Stimulated activated naive CD8-positive, alpha-beta T cell treated with anti-CD3 and anti-CD28 coated beads, Interleukin-15, Interleukin-2, amounts not matched to agents 100 ng/mL and 50 ng/mL, for 24 hours (primary cell): ENCODE measurements at regions not wholly inside any gene's neighbourhood (a gene's known extent, or its start where the extent isn't known, plus 50 kb on each side); places are given as distances from the start of the nearest gene placed in this dataset.
A peak's percentile ranks its signal among the peaks of the same experiment; 100 is the strongest.

Source experiments
- H3K27ac Mint-ChIP-seq: one replicate; pipeline ENCODE4 v1.8.0; 2021; ENCODE audit warnings: mild to moderate bottlenecking, mixed read lengths
- H3K27me3 Mint-ChIP-seq: one replicate; pipeline ENCODE4 v1.8.0; 2021; ENCODE audit warnings: mixed read lengths
- H3K36me3 Mint-ChIP-seq: one replicate; pipeline ENCODE4 v1.8.0; 2021; ENCODE audit warnings: low read depth, mixed read lengths
- H3K4me1 Mint-ChIP-seq: one replicate; pipeline ENCODE4 v1.8.0; 2021; ENCODE audit warnings: low read depth, mixed read lengths
- H3K4me3 Mint-ChIP-seq: one replicate; pipeline ENCODE4 v1.8.0; 2021; ENCODE audit warnings: mild to moderate bottlenecking, mixed read lengths
- H3K9me3 Mint-ChIP-seq: one replicate; pipeline ENCODE4 v1.8.0; 2021; ENCODE audit warnings: mixed read lengths

DNA sequence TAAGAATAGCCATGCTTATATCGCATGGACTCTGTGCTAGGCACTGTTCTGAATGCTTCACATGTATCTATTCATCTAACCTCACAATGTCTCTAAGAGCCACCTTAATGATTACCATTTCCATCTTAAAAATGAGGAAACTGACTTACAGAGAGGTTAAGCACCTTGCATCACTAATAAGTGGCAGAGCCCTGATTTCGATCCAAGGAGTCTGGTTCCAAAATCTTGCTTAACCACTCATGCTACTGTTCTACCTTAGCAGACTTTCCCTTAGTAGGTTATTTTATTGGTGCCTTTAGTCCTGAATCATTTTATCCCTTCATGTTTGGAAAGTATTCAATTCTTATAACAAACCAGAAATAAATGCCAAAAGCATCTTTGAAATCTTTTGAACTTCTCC is 89.2 kb upstream of the DCBLD2 start:
- Mint-ChIP-seq H3K27ac (no peak overlapping the region), H3K4me3 (no peak overlapping the region), H3K27me3 (peaks cover 5% of the 10 kb centered on the region), H3K36me3 (no peaks in the 10 kb centered on the region), H3K4me1 (no peaks in the 10 kb centered on the region), H3K9me3 (no peaks in the 10 kb centered on the region)

- Mint-ChIP-seq H3K4me3 (no peak overlapping the region), H3K9me3 (no peaks in the 10 kb centered on the region), H3K27ac (no peak overlapping the region), H3K27me3 (peaks cover 8% of the 10 kb centered on the region), H3K4me1 (no peaks in the 10 kb centered on the region), H3K36me3 (no peaks in the 10 kb centered on the region)
Measured at GRCh38 chr3:98986073-98986472, 84.6 kb upstream of the DCBLD2 start.

- no peak overlapping the region for H3K4me3 Mint-ChIP-seq
- H3K4me1 Mint-ChIP-seq = no peaks in the 10 kb centered on the region
- H3K27me3 Mint-ChIP-seq = peaks cover 8% of the 10 kb centered on the region
- no peak overlapping the region for H3K27ac Mint-ChIP-seq
- no peaks in the 10 kb centered on the region for H3K9me3 Mint-ChIP-seq
- H3K36me3 Mint-ChIP-seq = no peaks in the 10 kb centered on the region
Measured at GRCh38 chr3:98985431-98985830, 83.9 kb upstream of the DCBLD2 start.

DNA sequence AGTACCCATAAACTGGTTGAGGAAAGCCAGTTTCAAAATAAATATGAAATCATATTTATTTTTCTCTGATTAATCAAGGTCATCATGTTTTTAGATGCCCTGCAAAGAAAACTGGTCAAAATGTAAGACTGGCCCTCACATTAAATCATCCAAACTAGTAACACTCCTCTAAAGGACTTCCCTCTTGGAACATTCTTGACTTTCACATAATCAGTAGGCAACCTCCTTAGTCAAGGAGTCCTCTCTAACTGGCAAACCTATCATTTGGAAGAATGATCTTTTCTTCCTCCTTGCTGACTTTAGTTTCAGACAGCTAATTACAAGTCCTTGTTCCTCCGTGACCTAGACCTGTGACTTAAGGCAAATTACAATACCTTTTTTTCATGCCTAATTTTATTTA is 82.5 kb upstream of the DCBLD2 start:
- Mint-ChIP-seq H3K4me1 (no peaks in the 10 kb centered on the region), H3K27me3 (peaks cover 8% of the 10 kb centered on the region), H3K9me3 (no peaks in the 10 kb centered on the region), H3K27ac (no peak overlapping the region), H3K36me3 (no peaks in the 10 kb centered on the region), H3K4me3 (no peak overlapping the region)

GRCh38 chr3:98982351-98982750 is 80.9 kb upstream of the DCBLD2 start:
- H3K4me3 Mint-ChIP-seq = no peak overlapping the region
- H3K27me3 Mint-ChIP-seq = peaks cover 8% of the 10 kb centered on the region
- H3K9me3 Mint-ChIP-seq = no peaks in the 10 kb centered on the region
- H3K27ac Mint-ChIP-seq = no peak overlapping the region
- H3K36me3 Mint-ChIP-seq = no peaks in the 10 kb centered on the region
- H3K4me1 Mint-ChIP-seq = peaks cover 5% of the 10 kb centered on the region

DNA sequence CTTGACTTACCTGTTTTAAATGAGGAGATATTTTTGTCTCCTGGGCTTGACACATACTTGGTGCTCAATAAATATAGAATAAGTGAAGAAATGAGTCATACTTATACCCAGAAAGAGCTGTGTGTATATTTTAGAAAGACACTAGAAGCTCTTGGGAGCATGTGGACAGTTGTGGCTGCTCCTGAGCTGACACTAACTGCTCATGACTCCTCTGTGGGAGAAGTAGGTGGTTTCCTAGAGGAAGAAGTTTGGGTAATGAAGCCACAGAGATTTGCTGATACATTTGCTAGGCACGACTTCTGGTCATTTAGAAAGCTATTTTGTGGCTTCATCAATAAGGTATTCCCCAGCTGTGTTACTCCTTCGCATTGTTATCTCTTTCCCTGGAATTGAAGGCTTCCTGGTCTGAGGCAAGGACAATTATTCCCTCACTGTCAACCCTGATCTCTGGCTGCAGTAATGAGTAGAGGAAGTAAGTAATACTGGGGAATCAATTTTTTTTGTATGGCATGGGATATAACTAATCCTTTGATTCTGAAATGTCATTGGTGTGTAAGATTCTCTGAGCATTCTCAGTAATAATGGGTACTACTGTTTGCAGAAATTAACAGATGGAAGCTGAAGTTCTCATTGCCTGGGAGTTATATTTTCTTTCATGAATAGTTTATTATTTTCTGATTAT is 79.6 kb upstream of the DCBLD2 start:
- Mint-ChIP-seq H3K9me3 (no peaks in the 10 kb centered on the region), H3K36me3 (no peaks in the 10 kb centered on the region), H3K4me1 (peaks cover 8% of the 10 kb centered on the region), H3K4me3 (no peak overlapping the region), H3K27ac (no peak overlapping the region), H3K27me3 (peaks cover 4% of the 10 kb centered on the region)

DNA sequence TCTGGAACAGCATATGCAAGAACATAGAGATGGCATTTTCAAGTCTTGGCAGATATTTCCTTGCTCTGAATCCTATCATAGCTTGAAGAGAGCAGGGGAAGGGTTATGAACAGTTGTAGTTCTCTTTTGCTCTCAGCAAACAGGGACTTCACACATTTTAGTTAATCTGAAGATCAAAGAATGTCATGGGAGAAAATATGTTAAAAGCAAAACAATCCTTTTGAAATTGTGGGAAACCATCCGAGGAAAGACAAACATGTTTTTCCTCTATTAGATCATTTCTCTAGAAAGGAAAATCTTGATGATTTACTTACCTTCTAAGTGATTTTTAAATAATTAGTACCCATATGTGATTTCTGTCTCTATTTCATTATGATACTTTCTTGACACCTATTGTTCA is 77.8 kb upstream of the DCBLD2 start:
- Mint-ChIP-seq H3K27ac (no peak overlapping the region), H3K4me3 (no peak overlapping the region), H3K4me1 (peaks cover 12% of the 10 kb centered on the region), H3K9me3 (no peaks in the 10 kb centered on the region), H3K27me3 (peaks cover 6% of the 10 kb centered on the region), H3K36me3 (no peaks in the 10 kb centered on the region)

DNA sequence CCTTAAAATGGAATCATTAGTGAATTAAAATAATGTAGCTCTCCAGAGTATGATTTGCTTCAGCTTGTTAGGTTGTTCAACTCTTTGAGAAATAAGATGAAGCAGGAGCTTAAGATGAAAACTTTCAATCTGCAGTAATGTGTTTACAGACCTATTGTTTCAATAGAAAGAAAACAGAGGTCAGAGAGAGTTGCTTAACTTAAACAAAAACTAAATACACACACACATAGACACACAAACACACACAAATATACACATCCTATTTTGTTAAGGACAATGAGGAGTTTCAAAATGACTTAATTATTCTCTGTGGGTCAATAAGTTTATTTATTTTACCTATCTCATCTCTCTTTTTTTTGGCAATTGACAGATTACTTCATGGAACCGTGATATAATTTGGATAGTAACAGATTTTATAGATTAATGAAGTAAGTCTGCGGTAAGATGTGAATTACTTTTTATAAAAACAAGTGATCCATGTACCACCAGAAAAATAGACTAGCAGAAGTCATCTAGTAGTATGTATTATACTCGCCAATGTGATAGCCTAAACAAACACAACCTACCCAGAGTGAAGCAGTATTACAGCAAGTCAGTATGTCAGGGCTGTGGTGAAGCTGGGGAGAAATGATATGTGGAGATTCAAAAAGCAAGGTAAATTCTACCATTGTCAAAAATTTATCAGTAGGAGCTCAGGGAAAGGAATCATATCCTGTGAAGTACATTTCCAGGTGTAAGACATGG is 76.7 kb upstream of the DCBLD2 start:
- Mint-ChIP-seq H3K4me1 (peaks cover 12% of the 10 kb centered on the region), H3K9me3 (no peaks in the 10 kb centered on the region), H3K27ac (no peak overlapping the region), H3K27me3 (peaks cover 6% of the 10 kb centered on the region), H3K36me3 (no peaks in the 10 kb centered on the region), H3K4me3 (no peak overlapping the region)

GRCh38 chr3:98977520-98977919 is 76.0 kb upstream of the DCBLD2 start:
- Mint-ChIP-seq H3K36me3 (no peaks in the 10 kb centered on the region), H3K27ac (no peak overlapping the region), H3K9me3 (no peaks in the 10 kb centered on the region)

DNA sequence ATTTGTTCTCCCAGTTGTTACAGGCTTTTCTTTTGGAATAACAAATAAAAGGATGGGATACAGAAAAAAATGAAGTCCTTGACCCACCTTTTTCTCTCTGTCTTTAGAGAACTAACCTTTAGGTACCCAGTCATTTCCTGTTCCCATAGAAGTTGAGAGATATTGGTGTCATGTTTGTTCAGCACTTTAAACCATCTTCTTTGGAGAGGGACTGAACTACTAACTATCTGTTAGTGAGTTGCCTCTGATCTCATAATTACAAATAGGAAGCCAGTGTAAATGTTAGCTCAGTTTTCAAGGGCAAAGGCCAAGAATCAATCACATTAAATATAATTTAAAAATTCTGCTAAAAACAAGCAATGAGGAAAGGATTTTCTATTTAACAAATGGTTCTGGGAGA is 72.9 kb upstream of the DCBLD2 start:
- H3K4me1 Mint-ChIP-seq = peaks cover 30% of the 10 kb centered on the region
- H3K36me3 Mint-ChIP-seq = no peaks in the 10 kb centered on the region
- no peak overlapping the region for H3K27ac Mint-ChIP-seq
- peaks cover 3% of the 10 kb centered on the region for H3K27me3 Mint-ChIP-seq
- H3K4me3 Mint-ChIP-seq = no peak overlapping the region
- no peaks in the 10 kb centered on the region for H3K9me3 Mint-ChIP-seq

More at GRCh38 chr3:98977520-98977919, 76.0 kb upstream of the DCBLD2 start:
- peaks cover 12% of the 10 kb centered on the region for H3K4me1 Mint-ChIP-seq
- H3K4me3 Mint-ChIP-seq = no peak overlapping the region
- peaks cover 3% of the 10 kb centered on the region for H3K27me3 Mint-ChIP-seq

DNA sequence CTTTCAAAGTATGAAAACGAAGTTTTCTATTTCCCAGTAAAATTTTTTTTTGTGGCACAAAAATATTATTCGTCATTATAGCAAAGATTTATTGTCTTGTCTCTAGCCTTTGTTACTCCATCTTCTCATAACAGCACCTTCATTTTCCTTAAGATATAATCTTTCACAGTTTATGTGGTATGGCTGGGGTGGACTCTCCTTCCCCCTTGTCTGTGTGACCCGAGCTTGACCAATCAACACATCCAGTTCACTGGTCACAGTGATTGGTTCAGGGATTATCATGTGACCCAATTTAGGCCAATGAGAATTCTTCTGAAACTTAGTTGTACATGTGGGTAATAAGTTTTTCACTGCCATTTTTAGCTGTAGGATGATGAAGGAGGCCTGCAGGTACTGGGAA is 71.2 kb upstream of the DCBLD2 start:
- H3K9me3 Mint-ChIP-seq = no peaks in the 10 kb centered on the region
- no peak overlapping the region for H3K27ac Mint-ChIP-seq
- H3K4me1 Mint-ChIP-seq = peaks cover 29% of the 10 kb centered on the region
- no peak overlapping the region for H3K4me3 Mint-ChIP-seq
- peaks cover 3% of the 10 kb centered on the region for H3K27me3 Mint-ChIP-seq
- no peaks in the 10 kb centered on the region for H3K36me3 Mint-ChIP-seq

GRCh38 chr3:98972155-98972554 is 70.7 kb upstream of the DCBLD2 start:
- H3K27me3 Mint-ChIP-seq = peaks cover 3% of the 10 kb centered on the region
- no peaks in the 10 kb centered on the region for H3K9me3 Mint-ChIP-seq
- H3K4me1 Mint-ChIP-seq = peaks cover 25% of the 10 kb centered on the region
- H3K36me3 Mint-ChIP-seq = no peaks in the 10 kb centered on the region
- no peak overlapping the region for H3K4me3 Mint-ChIP-seq
- no peak overlapping the region for H3K27ac Mint-ChIP-seq

DNA sequence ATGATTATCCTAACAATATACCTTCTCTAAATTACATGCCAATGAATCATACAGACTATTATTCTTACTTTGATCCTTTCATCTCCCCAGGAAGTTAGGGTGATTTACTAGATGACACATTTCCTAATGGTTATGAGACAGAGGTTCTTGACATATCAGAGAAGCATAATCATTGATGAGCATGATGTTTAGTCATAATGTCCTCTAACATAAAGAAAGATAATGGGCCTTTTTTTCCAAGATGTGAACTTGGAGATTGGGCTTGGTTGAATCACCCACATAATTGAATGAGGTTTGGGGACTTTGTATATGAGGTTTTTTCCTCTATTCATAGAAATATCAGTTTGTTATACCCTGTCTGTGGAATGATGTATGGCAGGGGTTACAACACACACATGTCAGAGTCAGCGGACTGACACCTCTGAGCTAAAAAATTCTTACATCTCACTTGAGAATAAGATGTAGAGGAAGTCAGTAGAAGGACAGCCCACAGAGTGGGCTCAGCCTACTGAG is 69.7 kb upstream of the DCBLD2 start:
- no peaks in the 10 kb centered on the region for H3K9me3 Mint-ChIP-seq
- H3K4me3 Mint-ChIP-seq = no peak overlapping the region
- H3K27ac Mint-ChIP-seq = peak overlapping the region; percentile 74
- peaks cover 22% of the 10 kb centered on the region for H3K4me1 Mint-ChIP-seq
- no peaks in the 10 kb centered on the region for H3K36me3 Mint-ChIP-seq
- peaks cover 3% of the 10 kb centered on the region for H3K27me3 Mint-ChIP-seq

DNA sequence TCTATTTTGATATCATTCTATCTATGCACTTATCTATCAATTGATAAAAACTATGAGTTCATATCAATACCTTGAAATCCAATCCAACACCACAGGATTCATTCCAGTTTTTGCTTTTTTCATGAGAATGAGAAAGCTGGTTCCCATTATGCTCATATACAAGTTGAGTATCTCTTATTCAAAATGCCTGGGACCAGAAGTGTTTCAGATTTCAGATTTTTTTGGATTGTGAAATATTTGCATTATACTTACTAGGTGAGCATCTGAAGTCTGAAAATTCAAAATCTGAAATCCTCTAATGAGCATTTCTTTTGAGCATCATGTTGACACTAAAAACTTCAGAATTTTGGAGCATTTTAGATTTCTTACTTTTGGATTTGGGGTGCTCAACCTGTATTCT is 67.8 kb upstream of the DCBLD2 start:
- no peak overlapping the region for H3K4me3 Mint-ChIP-seq
- H3K27ac Mint-ChIP-seq = no peak overlapping the region
- H3K9me3 Mint-ChIP-seq = no peaks in the 10 kb centered on the region
- no peaks in the 10 kb centered on the region for H3K27me3 Mint-ChIP-seq
- no peaks in the 10 kb centered on the region for H3K36me3 Mint-ChIP-seq
- H3K4me1 Mint-ChIP-seq = peaks cover 18% of the 10 kb centered on the region

DNA sequence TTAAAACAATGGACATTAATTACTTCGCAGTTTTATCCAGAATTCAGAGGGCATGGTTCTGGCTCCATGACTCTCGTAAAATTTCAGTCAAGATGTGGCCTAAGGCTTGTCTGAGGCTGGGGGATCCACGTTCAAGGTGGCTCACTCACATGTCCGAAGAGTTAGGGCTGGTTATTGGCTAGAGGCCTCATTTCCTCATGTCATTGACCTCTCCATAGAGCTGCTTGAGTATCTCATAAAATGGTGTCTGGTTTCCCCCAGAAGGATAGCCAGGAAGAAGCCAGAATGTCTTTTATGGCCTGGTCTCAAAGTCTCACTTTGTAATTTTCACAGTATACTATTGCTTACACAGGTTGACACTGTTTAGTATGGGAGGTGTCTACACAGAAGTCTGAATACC is 67.3 kb upstream of the DCBLD2 start:
- Mint-ChIP-seq H3K36me3 (no peaks in the 10 kb centered on the region), H3K27me3 (no peaks in the 10 kb centered on the region), H3K4me3 (no peak overlapping the region), H3K27ac (no peak overlapping the region), H3K9me3 (no peaks in the 10 kb centered on the region), H3K4me1 (peaks cover 18% of the 10 kb centered on the region)
